ENCODE measurements at regions not wholly inside any gene's neighbourhood (a gene's known extent, or its start where the extent isn't known, plus 50 kb on each side); places are given as distances from the start of the nearest gene placed in this dataset.

- TF ChIP-seq CTCF (IDR thresholded peaks at IDR 0.05; ENCODE audit: extremely low read depth in 1 of 2, insufficient read depth in 1 of 2, low read depth in 1 of 2, low read length in 2 of 2) (no peak), FOS (IDR thresholded peaks at IDR 0.05; ENCODE audit: borderline replicate concordance, insufficient read depth, low read length) (no peak), POLR2AphosphoS5 (IDR thresholded peaks at IDR 0.05; ENCODE audit: insufficient read depth, low read depth, low read length) (no peak), MAX (IDR thresholded peaks at IDR 0.05; ENCODE audit: insufficient read depth, insufficient read length) (no peak)
These were observed 267.7 kb downstream of the PRL start for GRCh38 chr6:22029171-22029570.

Measured in endothelial cell of umbilical vein (primary cell).